ENCODE measurements at regions not wholly inside any gene's neighbourhood (a gene's known extent, or its start where the extent isn't known, plus 50 kb on each side); places are given as distances from the start of the nearest gene placed in this dataset.
"Not testable (repeated sequence)": the region's sequence is repeated elsewhere in the genome, so short reads cannot be mapped to it uniquely, and the experiment has no call there.

- Histone ChIP-seq H3K36me3 (ENCODE audit: insufficient read depth, low read depth, low read length) (no peaks in the 10 kb centered on the region), H3K4me3 (ENCODE audit: low read length) (no peak overlapping the region), H3K9ac (ENCODE audit: low read depth, low read length) (no peak overlapping the region), H3K4me1 (ENCODE audit: insufficient read depth, low read length) (no peaks in the 10 kb centered on the region), H3K9me3 (ENCODE audit: insufficient read depth, low read depth, low read length) (peaks cover 34% of the 10 kb centered on the region), H3K27ac (ENCODE audit: low read length) (no peak overlapping the region), H3K27me3 (ENCODE audit: insufficient read depth, low read length) (no peaks in the 10 kb centered on the region)
Observed at GRCh38 chr17:83190601-83191387, 111.4 kb downstream of the METRNL start.

GRCh38 chr17:83191388-83192160, 112.2 kb downstream of the METRNL start:
- H3K9ac ChIP-seq (ENCODE audit: low read depth, low read length) = no peak overlapping the region
- H3K9me3 ChIP-seq (ENCODE audit: insufficient read depth, low read depth, low read length) = peaks cover 37% of the 10 kb centered on the region

GRCh38 chr17:83192161-83192788, 112.9 kb downstream of the METRNL start:
- H3K27ac ChIP-seq (ENCODE audit: low read length) = no peak overlapping the region
- H3K4me3 ChIP-seq (ENCODE audit: low read length) = no peak overlapping the region
- H3K27me3 ChIP-seq (ENCODE audit: insufficient read depth, low read length) = no peaks in the 10 kb centered on the region
- no peak overlapping the region for H3K9ac ChIP-seq (ENCODE audit: low read depth, low read length)
- H3K4me1 ChIP-seq (ENCODE audit: insufficient read depth, low read length) = no peaks in the 10 kb centered on the region
- H3K36me3 ChIP-seq (ENCODE audit: insufficient read depth, low read depth, low read length) = no peaks in the 10 kb centered on the region
- H3K9me3 ChIP-seq (ENCODE audit: insufficient read depth, low read depth, low read length) = peaks cover 38% of the 10 kb centered on the region

More at GRCh38 chr17:83191388-83192160, 112.2 kb downstream of the METRNL start:
- no peak overlapping the region for H3K27ac ChIP-seq (ENCODE audit: low read length)
- no peaks in the 10 kb centered on the region for H3K36me3 ChIP-seq (ENCODE audit: insufficient read depth, low read depth, low read length)
- no peaks in the 10 kb centered on the region for H3K27me3 ChIP-seq (ENCODE audit: insufficient read depth, low read length)
- H3K4me1 ChIP-seq (ENCODE audit: insufficient read depth, low read length) = no peaks in the 10 kb centered on the region
- H3K4me3 ChIP-seq (ENCODE audit: low read length) = no peak overlapping the region

- H3K9ac ChIP-seq (ENCODE audit: low read depth, low read length); H3K27ac ChIP-seq (ENCODE audit: low read length); H3K4me1 ChIP-seq (ENCODE audit: insufficient read depth, low read length); H3K36me3 ChIP-seq (ENCODE audit: insufficient read depth, low read depth, low read length); H3K27me3 ChIP-seq (ENCODE audit: insufficient read depth, low read length); H3K4me3 ChIP-seq (ENCODE audit: low read length): not testable (repeated sequence)
- H3K9me3 ChIP-seq (ENCODE audit: insufficient read depth, low read depth, low read length) = peaks cover 41% of the 10 kb centered on the region
Observed at GRCh38 chr17:83192789-83193335, 113.5 kb downstream of the METRNL start.

- peaks cover 46% of the 10 kb centered on the region for H3K9me3 ChIP-seq (ENCODE audit: insufficient read depth, low read depth, low read length)
- H3K4me1 ChIP-seq (ENCODE audit: insufficient read depth, low read length) = no peaks in the 10 kb centered on the region
- no peak overlapping the region for H3K4me3 ChIP-seq (ENCODE audit: low read length)
- H3K36me3 ChIP-seq (ENCODE audit: insufficient read depth, low read depth, low read length) = no peaks in the 10 kb centered on the region
- no peak overlapping the region for H3K9ac ChIP-seq (ENCODE audit: low read depth, low read length)
- no peaks in the 10 kb centered on the region for H3K27me3 ChIP-seq (ENCODE audit: insufficient read depth, low read length)
- H3K27ac ChIP-seq (ENCODE audit: low read length) = no peak overlapping the region
Observed at GRCh38 chr17:83193336-83194185, 114.2 kb downstream of the METRNL start.

- Histone ChIP-seq H3K4me1 (ENCODE audit: insufficient read depth, low read length) (no peaks in the 10 kb centered on the region), H3K4me3 (ENCODE audit: low read length) (no peak overlapping the region)
Observed at GRCh38 chr17:83194186-83194561, 114.8 kb downstream of the METRNL start.

GRCh38 chr17:83194761-83195329, 115.4 kb downstream of the METRNL start:
- H3K4me1 ChIP-seq (ENCODE audit: insufficient read depth, low read length) = no peaks in the 10 kb centered on the region
- no peak overlapping the region for H3K27ac ChIP-seq (ENCODE audit: low read length)
- no peak overlapping the region for H3K4me3 ChIP-seq (ENCODE audit: low read length)
- H3K9ac ChIP-seq (ENCODE audit: low read depth, low read length) = no peak overlapping the region
- H3K27me3 ChIP-seq (ENCODE audit: insufficient read depth, low read length) = no peaks in the 10 kb centered on the region
- no peaks in the 10 kb centered on the region for H3K36me3 ChIP-seq (ENCODE audit: insufficient read depth, low read depth, low read length)
- peaks cover 59% of the 10 kb centered on the region for H3K9me3 ChIP-seq (ENCODE audit: insufficient read depth, low read depth, low read length)

More at GRCh38 chr17:83194186-83194561, 114.8 kb downstream of the METRNL start:
- Histone ChIP-seq H3K36me3 (ENCODE audit: insufficient read depth, low read depth, low read length) (no peaks in the 10 kb centered on the region), H3K9ac (ENCODE audit: low read depth, low read length) (no peak overlapping the region), H3K9me3 (ENCODE audit: insufficient read depth, low read depth, low read length) (peaks cover 52% of the 10 kb centered on the region), H3K27ac (ENCODE audit: low read length) (no peak overlapping the region), H3K27me3 (ENCODE audit: insufficient read depth, low read length) (no peaks in the 10 kb centered on the region)

GRCh38 chr17:83195330-83196023, 116.1 kb downstream of the METRNL start:
- Histone ChIP-seq H3K27me3 (ENCODE audit: insufficient read depth, low read length) (no peaks in the 10 kb centered on the region), H3K9me3 (ENCODE audit: insufficient read depth, low read depth, low read length) (peaks cover 65% of the 10 kb centered on the region), H3K9ac (ENCODE audit: low read depth, low read length) (no peak overlapping the region), H3K4me3 (ENCODE audit: low read length) (no peak overlapping the region), H3K4me1 (ENCODE audit: insufficient read depth, low read length) (no peaks in the 10 kb centered on the region), H3K27ac (ENCODE audit: low read length) (no peak overlapping the region), H3K36me3 (ENCODE audit: insufficient read depth, low read depth, low read length) (no peaks in the 10 kb centered on the region)

GRCh38 chr17:83196024-83196365, 116.6 kb downstream of the METRNL start:
- Histone ChIP-seq H3K9me3 (ENCODE audit: insufficient read depth, low read depth, low read length) (peaks cover 71% of the 10 kb centered on the region), H3K4me3 (ENCODE audit: low read length) (no peak overlapping the region), H3K9ac (ENCODE audit: low read depth, low read length) (no peak overlapping the region), H3K27me3 (ENCODE audit: insufficient read depth, low read length) (no peaks in the 10 kb centered on the region), H3K36me3 (ENCODE audit: insufficient read depth, low read depth, low read length) (no peaks in the 10 kb centered on the region), H3K4me1 (ENCODE audit: insufficient read depth, low read length) (no peaks in the 10 kb centered on the region), H3K27ac (ENCODE audit: low read length) (no peak overlapping the region)

- H3K27ac ChIP-seq (ENCODE audit: low read length) = no peak overlapping the region
Observed at GRCh38 chr17:83196366-83196765, 117.0 kb downstream of the METRNL start.

More at GRCh38 chr17:83196366-83196765, 117.0 kb downstream of the METRNL start:
- H3K4me1 ChIP-seq (ENCODE audit: insufficient read depth, low read length) = no peaks in the 10 kb centered on the region
- H3K27me3 ChIP-seq (ENCODE audit: insufficient read depth, low read length) = no peaks in the 10 kb centered on the region
- H3K9me3 ChIP-seq (ENCODE audit: insufficient read depth, low read depth, low read length) = peaks cover 74% of the 10 kb centered on the region
- no peak overlapping the region for H3K9ac ChIP-seq (ENCODE audit: low read depth, low read length)
- no peak overlapping the region for H3K4me3 ChIP-seq (ENCODE audit: low read length)
- H3K36me3 ChIP-seq (ENCODE audit: insufficient read depth, low read depth, low read length) = no peaks in the 10 kb centered on the region

Measured in iPS-20b (cell line).